Stimulated activated CD8-positive, alpha-beta memory T cell treated with anti-CD3 and anti-CD28 coated beads, Interleukin-15, amount 100 ng/mL, for 24 hours (primary cell): ENCODE measurements at regions not wholly inside any gene's neighbourhood (a gene's known extent, or its start where the extent isn't known, plus 50 kb on each side); places are given as distances from the start of the nearest gene placed in this dataset.
"Not testable (repeated sequence)": the region's sequence is repeated elsewhere in the genome, so short reads cannot be mapped to it uniquely, and the experiment has no call there.

Experiments
- DNase-seq: peaks from one replicate; pipeline ENCODE4 v3.0.0-alpha.2; 2020; ENCODE audit warnings: low read depth

DNA sequence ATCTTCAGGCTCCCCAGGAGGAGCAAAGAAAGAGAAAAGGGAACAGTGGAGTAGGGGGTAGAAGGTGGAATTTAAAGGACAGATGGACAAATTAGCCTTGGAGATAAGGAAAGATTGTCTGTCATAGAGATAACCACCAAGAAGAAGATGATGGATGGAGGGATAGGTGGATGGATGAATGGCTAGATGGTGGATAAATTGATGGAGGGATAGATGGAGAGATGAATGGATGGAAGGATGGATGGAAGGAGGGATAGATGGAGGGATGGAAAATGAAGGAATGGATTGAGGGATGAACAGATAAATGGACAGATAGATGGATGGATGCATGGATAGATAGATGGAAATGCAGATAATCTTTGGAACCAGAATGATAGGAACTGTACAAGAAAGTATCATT, 102.8 kb downstream of the TNFAIP3 start:
- no peak for DNase-seq

DNA sequence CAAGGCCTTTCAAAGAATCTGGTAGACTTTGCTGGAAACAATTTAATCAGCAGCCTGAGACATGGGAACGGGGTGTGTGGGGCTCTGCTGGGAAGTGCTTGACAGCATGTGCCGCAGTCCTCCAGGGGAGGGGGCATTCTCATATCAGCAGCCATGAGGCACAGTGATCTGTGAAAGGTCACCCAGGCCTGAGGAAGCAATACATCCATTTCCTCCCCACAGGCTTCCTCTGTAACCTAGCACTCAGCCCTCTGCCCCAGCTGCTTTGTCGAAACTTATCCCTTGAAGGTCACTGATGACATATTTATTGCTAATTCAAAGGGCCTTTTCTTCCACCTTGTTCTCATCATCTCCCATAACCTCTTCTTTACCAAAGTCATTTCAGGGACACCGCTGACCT, 103.3 kb downstream of the TNFAIP3 start:
- no peak for DNase-seq

- no peak for DNase-seq
Measured at GRCh38 chr6:137973201-137973600, 106.1 kb downstream of the TNFAIP3 start.

GRCh38 chr6:137975188-137975940, 108.3 kb downstream of the TNFAIP3 start:
- no peak for DNase-seq

- DNase-seq = no peak
Measured at GRCh38 chr6:137976430-137976829, 109.4 kb downstream of the TNFAIP3 start.

DNA sequence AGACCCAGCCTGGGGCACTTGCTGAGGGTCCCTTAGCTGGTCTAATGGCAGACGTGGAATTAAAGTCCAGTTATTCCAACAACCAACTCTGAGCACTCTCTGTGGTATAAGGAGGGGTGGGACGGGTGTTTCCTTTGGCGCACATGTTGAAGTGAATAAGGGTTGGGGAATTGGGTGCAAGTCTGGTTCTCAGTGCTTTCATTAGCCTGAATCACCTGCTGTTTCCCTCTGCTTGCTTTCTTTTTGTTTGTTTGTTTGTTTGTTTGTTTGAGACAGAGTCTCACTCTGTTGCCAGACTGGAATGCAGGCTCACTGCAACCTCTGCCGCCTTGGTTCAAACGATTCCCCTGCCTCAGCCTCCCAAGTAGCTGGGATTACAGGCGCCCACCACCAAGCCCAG, 110.1 kb downstream of the TNFAIP3 start:
- DNase-seq = no peak

GRCh38 chr6:137977814-137978213, 110.8 kb downstream of the TNFAIP3 start:
- DNase-seq = no peak

- DNase-seq = no peak
Measured at GRCh38 chr6:137978252-137978896, 111.3 kb downstream of the TNFAIP3 start.

- not testable (repeated sequence) for DNase-seq
Measured at GRCh38 chr6:137979263-137979662, 112.2 kb downstream of the TNFAIP3 start.

DNA sequence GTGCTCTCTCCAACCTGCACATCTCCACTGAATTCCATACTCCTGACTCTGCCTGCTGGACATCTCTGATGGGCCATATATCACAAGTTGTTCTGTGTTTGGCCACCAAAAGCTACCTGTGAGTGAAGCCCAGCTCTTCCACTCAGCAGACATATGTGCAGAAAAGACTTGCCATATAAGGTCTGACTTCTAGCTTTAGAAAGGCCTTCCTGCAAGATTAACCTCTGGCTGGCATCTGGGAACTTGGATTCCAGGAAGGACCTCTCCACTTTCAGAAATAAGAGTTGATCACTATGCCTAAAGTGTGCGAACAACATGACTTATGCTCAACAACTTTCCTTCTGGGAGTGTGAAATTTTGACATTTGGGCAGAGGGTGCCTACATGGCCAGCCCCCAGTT, 113.7 kb downstream of the TNFAIP3 start:
- DNase-seq = no peak

- no peak for DNase-seq
Measured at GRCh38 chr6:137981758-137982157, 114.7 kb downstream of the TNFAIP3 start.

DNA sequence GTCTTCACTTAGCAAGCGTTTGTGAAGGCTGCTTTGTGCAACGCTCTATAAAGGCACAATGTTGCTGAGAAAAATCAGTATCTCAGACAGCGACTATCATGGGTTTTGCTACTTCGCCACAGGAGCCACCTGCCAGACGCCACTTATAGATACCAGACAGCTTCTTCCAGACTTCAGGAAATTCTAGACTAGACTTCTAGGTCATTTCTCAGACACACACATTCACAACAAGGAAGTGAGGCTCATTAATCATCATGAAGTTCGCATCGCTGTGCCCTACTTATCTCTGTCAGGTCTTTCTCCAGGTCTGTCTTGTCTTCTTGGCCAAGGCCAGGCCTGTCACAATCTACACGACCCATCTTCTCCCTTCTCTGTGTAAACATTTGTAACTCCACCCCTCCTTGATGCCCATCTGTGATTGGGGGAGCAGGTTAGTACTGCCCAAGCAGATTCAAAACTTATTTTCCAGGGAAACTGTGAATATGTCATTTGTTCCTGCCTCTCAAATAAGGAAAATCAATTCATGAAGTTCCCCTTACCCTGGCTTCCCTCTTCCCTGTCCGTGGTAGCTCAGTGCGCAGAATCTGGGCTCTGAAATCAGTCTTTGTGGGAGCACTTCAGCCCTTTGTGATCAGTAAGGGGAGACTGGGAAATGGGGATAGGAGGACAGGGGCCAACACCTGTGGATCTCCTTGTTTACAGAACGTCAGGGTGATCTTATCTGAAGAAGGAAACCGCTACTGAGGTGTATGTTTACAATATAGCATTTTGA, 115.5 kb downstream of the TNFAIP3 start:
- no peak for DNase-seq

- DNase-seq = no peak
Measured at GRCh38 chr6:137983269-137983668, 116.2 kb downstream of the TNFAIP3 start.

DNA sequence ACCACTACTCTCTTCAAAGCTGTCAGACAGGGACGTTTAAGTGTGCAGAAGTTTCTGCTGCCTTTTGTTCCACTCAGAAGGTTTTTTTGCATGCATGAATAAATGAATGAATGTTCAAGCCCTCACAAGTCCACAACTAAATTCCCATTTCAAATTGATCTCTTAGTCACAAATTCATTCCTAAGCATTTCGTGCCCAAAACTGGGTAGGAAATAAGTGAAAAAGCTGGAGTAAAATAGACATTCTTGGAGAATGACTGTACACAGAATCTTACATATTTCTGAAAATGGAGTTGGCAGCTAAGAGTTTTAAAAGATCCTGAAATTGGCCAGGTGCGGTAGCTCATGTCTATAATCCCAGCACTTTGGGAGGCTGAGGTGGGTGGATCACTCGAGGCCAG, 117.6 kb downstream of the PERP start:
- DNase-seq = no peak

- no peak for DNase-seq
Measured at GRCh38 chr6:137995371-137995770, 111.8 kb downstream of the PERP start.

- no peak for DNase-seq
Measured at GRCh38 chr6:137998461-137999019, 108.7 kb downstream of the PERP start.

DNA sequence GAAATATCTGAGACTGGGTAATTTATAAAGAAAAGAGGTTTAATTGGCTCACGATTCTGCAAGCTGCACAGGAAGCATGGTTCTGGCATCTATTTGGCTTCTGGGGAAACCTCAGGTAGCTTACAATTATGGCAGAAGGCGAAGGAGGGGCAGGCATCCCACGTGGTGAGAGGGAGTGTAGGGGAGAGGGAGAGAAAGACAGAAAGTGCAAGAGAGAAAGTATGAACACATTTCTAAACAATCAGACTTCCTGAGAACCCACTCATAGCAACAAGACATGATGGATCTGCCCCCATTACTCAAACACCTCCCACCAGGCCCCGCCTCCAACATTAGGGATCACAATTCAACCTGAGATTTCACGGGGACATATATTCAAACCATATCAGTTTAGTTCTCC, 107.4 kb downstream of the PERP start:
- no peak for DNase-seq

- DNase-seq = no peak
Measured at GRCh38 chr6:138000941-138001340, 106.3 kb downstream of the PERP start.

GRCh38 chr6:138001750-138002349, 105.4 kb downstream of the PERP start:
- DNase-seq = peak; percentile 23

GRCh38 chr6:138004430-138005287, 102.6 kb downstream of the PERP start:
- DNase-seq = no peak

DNA sequence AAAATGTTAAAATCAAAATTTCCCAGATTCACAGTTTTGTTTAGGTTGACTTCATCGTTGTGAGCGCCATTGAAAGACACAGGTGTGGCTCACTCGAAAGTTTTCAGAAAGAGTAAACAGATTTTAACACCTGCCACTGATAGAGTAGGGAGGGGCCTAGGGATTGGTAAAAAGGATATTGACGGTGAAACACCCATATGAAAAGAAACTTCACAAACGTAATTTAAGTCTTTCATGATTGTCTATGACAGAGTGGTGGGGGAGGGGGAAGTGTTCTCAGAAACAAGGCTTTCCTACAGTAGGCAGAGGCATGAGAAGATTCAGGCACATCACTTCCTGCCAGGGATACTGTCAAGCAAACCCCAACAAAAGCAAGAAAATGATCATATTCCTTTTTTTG, 101.4 kb downstream of the PERP start:
- DNase-seq = no peak
